ENCODE measurements at regions not wholly inside any gene's neighbourhood (a gene's known extent, or its start where the extent isn't known, plus 50 kb on each side); places are given as distances from the start of the nearest gene placed in this dataset.

DNA sequence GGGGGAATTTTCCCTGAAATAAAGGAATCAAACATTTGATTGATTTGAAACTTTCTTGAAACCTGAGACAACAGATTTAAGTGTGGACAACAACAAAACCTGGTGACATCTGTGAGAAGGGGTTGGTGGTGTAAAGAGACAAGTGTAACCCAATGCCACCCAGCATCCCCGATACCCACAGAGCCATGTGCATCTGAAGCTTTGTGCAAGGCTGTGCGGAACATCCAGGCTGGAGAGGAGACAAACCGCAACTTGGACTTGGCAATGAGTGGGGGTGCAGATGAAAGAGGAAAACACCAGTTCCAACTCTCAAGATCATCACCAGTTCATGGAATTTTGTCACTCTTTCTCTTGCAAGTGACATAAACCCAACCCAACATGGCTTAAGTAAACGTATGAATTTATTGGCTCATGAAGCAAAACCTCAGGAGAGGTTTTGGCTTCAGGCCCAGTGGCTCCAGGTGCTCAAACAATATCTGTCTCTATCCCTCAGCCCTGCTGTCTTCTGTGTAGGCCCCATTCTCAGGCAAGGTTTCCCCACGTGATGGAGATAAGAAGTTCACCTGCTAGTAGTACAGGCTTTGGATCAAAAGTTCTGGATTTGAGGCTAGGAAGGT lies 55.2 kb upstream of the NTF3 start:
- TF ChIP-seq, protein P1, sequence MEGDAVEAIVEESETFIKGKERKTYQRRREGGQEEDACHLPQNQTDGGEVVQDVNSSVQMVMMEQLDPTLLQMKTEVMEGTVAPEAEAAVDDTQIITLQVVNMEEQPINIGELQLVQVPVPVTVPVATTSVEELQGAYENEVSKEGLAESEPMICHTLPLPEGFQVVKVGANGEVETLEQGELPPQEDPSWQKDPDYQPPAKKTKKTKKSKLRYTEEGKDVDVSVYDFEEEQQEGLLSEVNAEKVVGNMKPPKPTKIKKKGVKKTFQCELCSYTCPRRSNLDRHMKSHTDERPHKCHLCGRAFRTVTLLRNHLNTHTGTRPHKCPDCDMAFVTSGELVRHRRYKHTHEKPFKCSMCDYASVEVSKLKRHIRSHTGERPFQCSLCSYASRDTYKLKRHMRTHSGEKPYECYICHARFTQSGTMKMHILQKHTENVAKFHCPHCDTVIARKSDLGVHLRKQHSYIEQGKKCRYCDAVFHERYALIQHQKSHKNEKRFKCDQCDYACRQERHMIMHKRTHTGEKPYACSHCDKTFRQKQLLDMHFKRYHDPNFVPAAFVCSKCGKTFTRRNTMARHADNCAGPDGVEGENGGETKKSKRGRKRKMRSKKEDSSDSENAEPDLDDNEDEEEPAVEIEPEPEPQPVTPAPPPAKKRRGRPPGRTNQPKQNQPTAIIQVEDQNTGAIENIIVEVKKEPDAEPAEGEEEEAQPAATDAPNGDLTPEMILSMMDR (conservative IDR thresholded peaks at IDR 0.05; ENCODE audit: low read length), result no peak
- TF ChIP-seq EZH2phosphoT487 (IDR thresholded peaks at IDR 0.05; ENCODE audit: borderline replicate concordance, low read depth, low read length), result no peak

Measured in OCI-LY7 (cell line).